Smooth muscle cell (in vitro differentiated cells): ENCODE measurements at regions not wholly inside any gene's neighbourhood (a gene's known extent, or its start where the extent isn't known, plus 50 kb on each side); places are given as distances from the start of the nearest gene placed in this dataset.

Experiments
- DNase-seq: peaks from one replicate; lab custom pipeline; 2025; ENCODE audit not compliant: unreplicated experiment; lab: John Stamatoyannopoulos, UW
- H2AFZ ChIP-seq: fragments of 200-600 bp; sonication (generic); 2 replicates; pipeline ENCODE4 v1.6.0; 2016; ENCODE audit warnings: antibody characterized with exemption, low read depth, mild to moderate bottlenecking
- H3F3A ChIP-seq: fragments of 200-600 bp; sonication (generic); 2 replicates; pipeline ENCODE4 v1.6.0; 2017; ENCODE audit warnings: antibody characterized with exemption, low read depth
- H3K27ac ChIP-seq: fragments of 200-600 bp; sonication (generic); 2 replicates; pipeline ENCODE4 v1.5.1; 2016; ENCODE audit warnings: low read depth, mild to moderate bottlenecking
- H3K27me3 ChIP-seq: fragments of 200-600 bp; sonication (generic); 2 replicates; pipeline ENCODE4 v1.6.1; 2016; ENCODE audit warnings: low read depth, mild to moderate bottlenecking
- H3K36me3 ChIP-seq: fragments of 200-600 bp; sonication (generic); 2 replicates; pipeline ENCODE4 v1.5.1; 2016; ENCODE audit warnings: low read depth
- H3K4me1 ChIP-seq: fragments of 200-600 bp; sonication (generic); 2 replicates; pipeline ENCODE4 v1.5.1; 2016; ENCODE audit warnings: low read depth
- H3K4me2 ChIP-seq: fragments of 200-600 bp; sonication (generic); 2 replicates; pipeline ENCODE4 v1.6.0; 2016; ENCODE audit warnings: mild to moderate bottlenecking
- H3K4me3 ChIP-seq: fragments of 200-600 bp; sonication (generic); 2 replicates; pipeline ENCODE4 v1.5.1; 2016; ENCODE audit warnings: mild to moderate bottlenecking
- H3K79me2 ChIP-seq: fragments of 200-600 bp; sonication (generic); 2 replicates; pipeline ENCODE4 v1.6.0; 2016; ENCODE audit warnings: low read depth, mild to moderate bottlenecking
- H3K9ac ChIP-seq: fragments of 200-600 bp; sonication (generic); 2 replicates; pipeline ENCODE4 v1.6.0; 2016; ENCODE audit warnings: low read depth
- H3K9me3 ChIP-seq: fragments of 200-600 bp; sonication (generic); replicated peaks from 2 replicates; pipeline ENCODE4 v1.5.1; 2016; ENCODE audit warnings: low read depth
- H4K20me1 ChIP-seq: fragments of 200-600 bp; sonication (generic); 2 replicates; pipeline ENCODE4 v1.6.0; 2016; ENCODE audit warnings: low read depth
- WGBS: methylation state at CpG from one replicate; pipeline ENCODE4 v1.1.7; 2016; ENCODE audit warnings: low lambda C conversion rate; 5-methylcytosine and 5-hydroxymethylcytosine counted together
- TF ChIP-seq, protein P1 (sequence below): fragments of 200-600 bp; sonication (generic); IDR thresholded peaks from 2 replicates; pipeline ENCODE4 v1.5.1; 2017; ENCODE audit warnings: borderline replicate concordance, mild to moderate bottlenecking, antibody characterized with exemption; ENCODE audit not compliant: insufficient read depth, poor library complexity, severe bottlenecking

- 91% methylated on average over 5 of the region's 5 CpGs for WGBS
- H3K4me1 ChIP-seq, result no peaks in the 10 kb centered on the region
Measured at GRCh38 chrX:5341902-5342301, 886.8 kb downstream of the NLGN4X start.

GRCh38 chrX:5337160-5337559 is 891.5 kb downstream of the NLGN4X start:
- no peak for DNase-seq
- Histone ChIP-seq H3F3A (no peaks in the 10 kb centered on the region), H3K36me3 (no peaks in the 10 kb centered on the region), H3K27ac (no peak overlapping the region), H3K9ac (no peak overlapping the region), H3K4me1 (no peaks in the 10 kb centered on the region), H3K9me3 (no peaks in the 10 kb centered on the region), H3K4me2 (no peak overlapping the region), H3K27me3 (no peaks in the 10 kb centered on the region), H3K4me3 (no peak overlapping the region), H3K79me2 (no peaks in the 10 kb centered on the region), H2AFZ (no peak overlapping the region), H4K20me1 (no peaks in the 10 kb centered on the region)
- TF ChIP-seq, protein P1, sequence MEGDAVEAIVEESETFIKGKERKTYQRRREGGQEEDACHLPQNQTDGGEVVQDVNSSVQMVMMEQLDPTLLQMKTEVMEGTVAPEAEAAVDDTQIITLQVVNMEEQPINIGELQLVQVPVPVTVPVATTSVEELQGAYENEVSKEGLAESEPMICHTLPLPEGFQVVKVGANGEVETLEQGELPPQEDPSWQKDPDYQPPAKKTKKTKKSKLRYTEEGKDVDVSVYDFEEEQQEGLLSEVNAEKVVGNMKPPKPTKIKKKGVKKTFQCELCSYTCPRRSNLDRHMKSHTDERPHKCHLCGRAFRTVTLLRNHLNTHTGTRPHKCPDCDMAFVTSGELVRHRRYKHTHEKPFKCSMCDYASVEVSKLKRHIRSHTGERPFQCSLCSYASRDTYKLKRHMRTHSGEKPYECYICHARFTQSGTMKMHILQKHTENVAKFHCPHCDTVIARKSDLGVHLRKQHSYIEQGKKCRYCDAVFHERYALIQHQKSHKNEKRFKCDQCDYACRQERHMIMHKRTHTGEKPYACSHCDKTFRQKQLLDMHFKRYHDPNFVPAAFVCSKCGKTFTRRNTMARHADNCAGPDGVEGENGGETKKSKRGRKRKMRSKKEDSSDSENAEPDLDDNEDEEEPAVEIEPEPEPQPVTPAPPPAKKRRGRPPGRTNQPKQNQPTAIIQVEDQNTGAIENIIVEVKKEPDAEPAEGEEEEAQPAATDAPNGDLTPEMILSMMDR, result no peak
- WGBS, result 96% methylated on average over 3 of the region's 3 CpGs

More at GRCh38 chrX:5341902-5342301, 886.8 kb downstream of the NLGN4X start:
- TF ChIP-seq, protein P1, result no peak
- Histone ChIP-seq H3K9me3 (no peaks in the 10 kb centered on the region), H3K36me3 (no peaks in the 10 kb centered on the region), H3K9ac (no peak overlapping the region), H3F3A (no peaks in the 10 kb centered on the region), H4K20me1 (no peaks in the 10 kb centered on the region), H3K79me2 (no peaks in the 10 kb centered on the region), H2AFZ (no peak overlapping the region), H3K27me3 (no peaks in the 10 kb centered on the region), H3K4me3 (no peak overlapping the region), H3K27ac (no peak overlapping the region), H3K4me2 (no peak overlapping the region)
- DNase-seq, result no peak

DNA sequence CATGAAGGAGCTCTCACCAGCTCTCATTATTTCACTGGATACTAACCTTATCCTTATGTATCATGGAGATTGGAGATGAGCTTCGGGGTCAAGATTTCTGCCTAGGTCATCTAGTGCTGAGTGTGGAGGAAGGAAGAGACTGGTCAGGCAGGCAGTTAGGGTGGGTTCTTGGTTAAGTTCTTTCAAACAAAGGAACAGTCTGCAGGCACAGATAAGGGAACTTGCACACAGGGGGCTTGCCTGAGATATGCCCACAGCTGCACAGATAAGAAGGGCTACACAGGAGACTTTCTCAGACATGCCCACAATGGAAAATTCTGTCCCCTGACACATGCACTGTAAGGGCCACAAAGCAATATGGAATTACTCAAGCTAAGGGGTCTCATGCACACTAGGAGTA is 904.1 kb downstream of the NLGN4X start:
- Histone ChIP-seq H3K4me1 (no peaks in the 10 kb centered on the region), H3K27me3 (no peaks in the 10 kb centered on the region), H2AFZ (no peak overlapping the region), H4K20me1 (no peaks in the 10 kb centered on the region), H3K9me3 (no peaks in the 10 kb centered on the region), H3F3A (no peaks in the 10 kb centered on the region), H3K4me3 (no peak overlapping the region), H3K4me2 (no peak overlapping the region), H3K79me2 (no peaks in the 10 kb centered on the region), H3K9ac (no peak overlapping the region), H3K36me3 (no peaks in the 10 kb centered on the region), H3K27ac (no peak overlapping the region)
- no peak for DNase-seq
- TF ChIP-seq, protein P1, result no peak
- WGBS, result 84% methylated on average over 1 of the region's 1 CpG

- Histone ChIP-seq H3K36me3 (no peaks in the 10 kb centered on the region), H3K27ac (no peak overlapping the region), H3K9ac (no peak overlapping the region), H3K9me3 (no peaks in the 10 kb centered on the region), H3K27me3 (no peaks in the 10 kb centered on the region), H3K4me3 (no peak overlapping the region), H3K79me2 (no peaks in the 10 kb centered on the region), H3F3A (no peaks in the 10 kb centered on the region), H3K4me2 (no peak overlapping the region), H2AFZ (no peak overlapping the region), H4K20me1 (no peaks in the 10 kb centered on the region), H3K4me1 (no peaks in the 10 kb centered on the region)
- no peak for DNase-seq
- TF ChIP-seq, protein P1, result no peak
- WGBS, result 83% methylated on average over 5 of the region's 5 CpGs
Measured at GRCh38 chrX:5314148-5314547, 914.5 kb downstream of the NLGN4X start.
